H9 (cell line): ENCODE measurements at regions not wholly inside any gene's neighbourhood (a gene's known extent, or its start where the extent isn't known, plus 50 kb on each side); places are given as distances from the start of the nearest gene placed in this dataset.

Source experiments
- DNase-seq: peaks from one replicate; pipeline ENCODE4 v3.0.0-alpha.2; 2017
- H2AFZ ChIP-seq: one replicate; pipeline ENCODE4 v1.6.1; 2013; ENCODE audit warnings: mild to moderate bottlenecking, low read length, control low read depth, moderate library complexity
- H2AK5ac ChIP-seq: 2 replicates; pipeline ENCODE4 v1.6.1; 2013; ENCODE audit warnings: low read length, control low read depth, mixed read lengths; ENCODE audit not compliant: insufficient read length
- H2BK120ac ChIP-seq: one replicate; pipeline ENCODE4 v1.6.1; 2013; ENCODE audit warnings: low read depth, mild to moderate bottlenecking, low read length, control low read depth, inconsistent platforms; ENCODE audit not compliant: poor library complexity, severe bottlenecking
- H2BK12ac ChIP-seq: 2 replicates; pipeline ENCODE4 v1.6.1; 2013; ENCODE audit warnings: low read length, control low read depth, mixed read lengths, low read depth; ENCODE audit not compliant: insufficient read length
- H2BK15ac ChIP-seq: 2 replicates; pipeline ENCODE4 v1.6.1; 2013; ENCODE audit warnings: low read depth, low read length, control low read depth
- H2BK20ac ChIP-seq: one replicate; pipeline ENCODE4 v1.6.1; 2013; ENCODE audit warnings: low read depth, mild to moderate bottlenecking, low read length, control low read depth, inconsistent platforms; ENCODE audit not compliant: poor library complexity, severe bottlenecking
- H2BK5ac ChIP-seq: 2 replicates; pipeline ENCODE4 v1.6.1; 2013; ENCODE audit warnings: low read length, control low read depth, mixed read lengths; ENCODE audit not compliant: insufficient read length
- H3K14ac ChIP-seq: 2 replicates; pipeline ENCODE4 v1.6.1; 2013; ENCODE audit warnings: low read length, control low read depth; ENCODE audit not compliant: insufficient read depth
- H3K18ac ChIP-seq: 2 replicates; pipeline ENCODE4 v1.6.1; 2013; ENCODE audit warnings: low read depth, mild to moderate bottlenecking, mixed read lengths, low read length, control low read depth; ENCODE audit not compliant: insufficient read length
- H3K23ac ChIP-seq: 2 replicates; pipeline ENCODE4 v1.6.1; 2013; ENCODE audit warnings: low read length, control low read depth, mixed read lengths, low read depth; ENCODE audit not compliant: insufficient read length
- H3K23me2 ChIP-seq: 2 replicates; pipeline ENCODE4 v1.6.1; 2013; ENCODE audit warnings: low read depth, mild to moderate bottlenecking, mixed read lengths, low read length, control low read depth; ENCODE audit not compliant: insufficient read length, poor library complexity, severe bottlenecking
- H3K27ac ChIP-seq: 2 replicates; pipeline ENCODE4 v1.5.1; 2013; ENCODE audit warnings: low read length, control low read depth, mixed read lengths, low read depth; ENCODE audit not compliant: insufficient read length
- H3K27me3 ChIP-seq: 2 replicates; pipeline ENCODE4 v1.6.1; 2013; ENCODE audit warnings: low read length, control low read depth, inconsistent platforms; ENCODE audit not compliant: insufficient read depth
- H3K4ac ChIP-seq: 2 replicates; pipeline ENCODE4 v1.6.1; 2013; ENCODE audit warnings: low read depth, mild to moderate bottlenecking, control low read depth, inconsistent platforms, low read length, moderate library complexity
- H3K4me1 ChIP-seq: 2 replicates; pipeline ENCODE4 v1.6.1; 2013; ENCODE audit warnings: low read length, control low read depth, inconsistent platforms; ENCODE audit not compliant: insufficient read depth
- H3K4me2 ChIP-seq: 2 replicates; pipeline ENCODE4 v1.6.1; 2013; ENCODE audit warnings: low read length, control low read depth, mixed read lengths; ENCODE audit not compliant: insufficient read length, insufficient read depth
- H3K56ac ChIP-seq: 2 replicates; pipeline ENCODE4 v1.6.1; 2013; ENCODE audit warnings: low read depth, mild to moderate bottlenecking, mixed read lengths, low read length, control low read depth; ENCODE audit not compliant: insufficient read length
- H3K79me1 ChIP-seq: 2 replicates; pipeline ENCODE4 v1.6.1; 2013; ENCODE audit warnings: low read depth, mild to moderate bottlenecking, moderate library complexity, low read length, control low read depth, inconsistent platforms; ENCODE audit not compliant: insufficient read depth, poor library complexity, severe bottlenecking
- H3K79me2 ChIP-seq: 2 replicates; pipeline ENCODE4 v1.6.1; 2013; ENCODE audit warnings: low read length, control low read depth, inconsistent platforms; ENCODE audit not compliant: insufficient read depth
- H3K9ac ChIP-seq: 2 replicates; pipeline ENCODE4 v1.6.1; 2013; ENCODE audit warnings: low read length, control low read depth, mixed read lengths; ENCODE audit not compliant: insufficient read length; ENCODE audit errors: extremely low read depth
- H3K9me3 ChIP-seq: one replicate; pipeline ENCODE4 v1.6.1; 2013; ENCODE audit warnings: low read depth, low read length, inconsistent platforms; ENCODE audit not compliant: control insufficient read depth
- H3T11ph ChIP-seq: one replicate; pipeline ENCODE4 v1.6.1; 2013; ENCODE audit warnings: mild to moderate bottlenecking, low read length, control low read depth, inconsistent platforms
- H4K20me1 ChIP-seq: one replicate; pipeline ENCODE4 v1.6.1; 2013; ENCODE audit not compliant: control insufficient read depth, insufficient read length, insufficient read depth
- H4K5ac ChIP-seq: 2 replicates; pipeline ENCODE4 v1.6.1; 2013; ENCODE audit warnings: low read depth, mild to moderate bottlenecking, mixed read lengths, low read length, control low read depth; ENCODE audit not compliant: insufficient read length
- H4K8ac ChIP-seq: replicated peaks from 2 replicates; pipeline ENCODE4 v1.6.1; 2013; ENCODE audit warnings: low read length, control low read depth, mixed read lengths, low read depth; ENCODE audit not compliant: insufficient read length
- H4K91ac ChIP-seq: 2 replicates; pipeline ENCODE4 v1.6.1; 2013; ENCODE audit warnings: low read depth, mild to moderate bottlenecking, moderate library complexity, mixed read lengths, low read length, control low read depth; ENCODE audit not compliant: insufficient read length
- H3K27ac Mint-ChIP-seq, 3 experiments: 2 replicates in 2 of 3; 3 replicates in 1 of 3; pipeline ENCODE4 v1.8.0; 2020 to 2021; ENCODE audit warnings: mixed read lengths in 3 of 3, mild to moderate bottlenecking in 1 of 3, moderate library complexity in 1 of 3
- H3K27me3 Mint-ChIP-seq: 2 replicates; pipeline ENCODE4 v1.8.0; 2021; ENCODE audit warnings: low read depth, mild to moderate bottlenecking, moderate library complexity, mixed read lengths
- H3K36me3 Mint-ChIP-seq, 3 experiments: 2 replicates in 2 of 3; 3 replicates in 1 of 3; pipeline ENCODE4 v1.8.0; 2020 to 2021; ENCODE audit warnings: low read depth in 3 of 3, mixed read lengths in 3 of 3; ENCODE audit not compliant: insufficient read depth in 1 of 3
- H3K4me1 Mint-ChIP-seq, 2 experiments: 2 replicates each; pipeline ENCODE4 v1.8.0; 2020; ENCODE audit warnings: mixed read lengths in 2 of 2
- H3K4me3 Mint-ChIP-seq, 2 experiments: 2 replicates in 1 of 2; 3 replicates in 1 of 2; pipeline ENCODE4 v1.8.0; 2020 to 2021; ENCODE audit warnings: mild to moderate bottlenecking in 2 of 2, mixed read lengths in 2 of 2, moderate library complexity in 1 of 2
- H3K9me3 Mint-ChIP-seq, 2 experiments: 2 replicates in 1 of 2; 3 replicates in 1 of 2; pipeline ENCODE4 v1.8.0; 2020; ENCODE audit warnings: mild to moderate bottlenecking in 2 of 2, mixed read lengths in 2 of 2, moderate library complexity in 1 of 2
- CTCF ChIP-seq: fragments of 200-600 bp; sonication (generic); conservative IDR thresholded peaks from 3 replicates; pipeline ENCODE4 v1.8.0; 2021; ENCODE audit warnings: antibody characterized with exemption, mild to moderate bottlenecking
- WGBS: extraction: QIAGEN DNeasy Blood & Tissue Kit; methylation state at CpG from one replicate; pipeline ENCODE4 v1.1.7; 2013; ENCODE audit warnings: missing lambda C conversion rate, low lambda C conversion rate, mixed read lengths; ENCODE audit not compliant: insufficient read length; ENCODE audit errors: extremely low coverage; 5-methylcytosine and 5-hydroxymethylcytosine counted together

DNA sequence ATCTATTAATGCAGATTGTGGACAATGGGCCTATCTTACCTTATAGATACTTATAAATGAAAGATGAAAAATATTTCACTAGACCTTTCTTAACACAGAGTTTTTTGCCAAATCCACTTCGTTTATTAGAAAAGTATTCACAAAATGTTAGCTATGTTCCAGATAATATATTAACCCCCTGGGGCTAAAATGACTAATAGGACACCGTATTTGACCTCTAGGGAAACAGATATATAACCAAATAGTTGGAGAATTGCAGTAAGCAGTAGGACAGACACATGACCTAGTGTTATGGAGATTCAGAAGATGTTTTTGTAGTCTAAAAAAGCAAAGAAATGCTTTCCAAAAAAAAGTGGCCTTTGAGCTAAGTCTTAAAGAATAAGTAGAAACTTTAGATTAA lies 106.9 kb downstream of the SEC16B start:
- Histone ChIP-seq H3K4me1 (no peaks in the 10 kb centered on the region), H2BK20ac (no peak overlapping the region), H3K56ac (no peak overlapping the region), H2AFZ (no peak overlapping the region), H3K14ac (no peak overlapping the region), H3K4ac (no peak overlapping the region), H3K27me3 (no peaks in the 10 kb centered on the region), H3K4me2 (no peak overlapping the region), H4K20me1 (no peaks in the 10 kb centered on the region), H3K79me1 (no peaks in the 10 kb centered on the region), H3K23me2 (no peaks in the 10 kb centered on the region), H3K9ac (no peak overlapping the region), H3T11ph (no peak overlapping the region), H4K5ac (no peak overlapping the region), H2BK15ac (no peak overlapping the region), H2BK12ac (no peak overlapping the region), H3K18ac (no peak overlapping the region), H2AK5ac (no peak overlapping the region), H2BK5ac (no peak overlapping the region), H3K9me3 (no peaks in the 10 kb centered on the region), H3K79me2 (no peaks in the 10 kb centered on the region), H3K27ac (no peak overlapping the region), H4K8ac (no peak overlapping the region), H2BK120ac (no peak overlapping the region), H4K91ac (no peak overlapping the region), H3K23ac (no peak overlapping the region)
- H3K36me3 Mint-ChIP-seq, result no peaks in the 10 kb centered on the region; a peak in 1 of 7 replicates
- H3K4me1 Mint-ChIP-seq, result no peaks in the 10 kb centered on the region
- TF ChIP-seq CTCF, result no peak
- H3K4me3 Mint-ChIP-seq, result no peak overlapping the region
- no peak overlapping the region for H3K27ac Mint-ChIP-seq
- H3K27me3 Mint-ChIP-seq, result no peaks in the 10 kb centered on the region
- DNase-seq, result no peak
- H3K9me3 Mint-ChIP-seq, result no peaks in the 10 kb centered on the region
- no CpG with 5 or more reads among the region's 2 CpGs for WGBS
